Spleen (tissue), 11 donors: ENCODE measurements at regions not wholly inside any gene's neighbourhood (a gene's known extent, or its start where the extent isn't known, plus 50 kb on each side); places are given as distances from the start of the nearest gene placed in this dataset.

ENCODE experiments used
- DNase-seq: peaks from one replicate; pipeline ENCODE4 v3.0.0-alpha.2; 2020
- H3K27ac ChIP-seq, 8 donors: fragments of 200-600 bp; sonication (generic) in 7 of 8; 1 replicate in 4 of 8; 2 replicates in 4 of 8; pipeline versions ENCODE4 v1.5.0 to v1.8.0; 2016 to 2021; ENCODE audit warnings: inconsistent platforms in 4 of 8, mild to moderate bottlenecking in 4 of 8, moderate library complexity in 1 of 8
- H3K27me3 ChIP-seq, 7 donors: fragments of 200-600 bp; sonication (generic) in 6 of 7; replicated peaks in 1 of 7; 1 replicate in 4 of 7; 2 replicates in 3 of 7; pipeline versions ENCODE4 v1.5.0 to v1.8.0; 2016 to 2021; ENCODE audit warnings: inconsistent platforms in 3 of 7, mild to moderate bottlenecking in 1 of 7
- H3K36me3 ChIP-seq, 6 donors: fragments of 200-600 bp; sonication (generic) in 5 of 6; 1 replicate in 4 of 6; 2 replicates in 2 of 6; pipeline versions ENCODE4 v1.5.0 to v1.8.0; 2016 to 2021; ENCODE audit warnings: inconsistent platforms in 2 of 6
- H3K4me1 ChIP-seq, 6 donors: fragments of 200-600 bp; sonication (generic) in 5 of 6; 1 replicate in 3 of 6; 2 replicates in 3 of 6; pipeline versions ENCODE4 v1.5.0 to v1.8.0; 2016 to 2021; ENCODE audit warnings: inconsistent platforms in 3 of 6
- H3K4me3 ChIP-seq, 8 donors: fragments of 200-600 bp; sonication (generic) in 7 of 8; 1 replicate in 4 of 8; 2 replicates in 4 of 8; pipeline versions ENCODE4 v1.5.0 to v1.8.0; 2016 to 2021; ENCODE audit warnings: inconsistent platforms in 4 of 8, mild to moderate bottlenecking in 4 of 8, moderate library complexity in 2 of 8
- H3K9me3 ChIP-seq, 8 donors: fragments of 200-600 bp; sonication (generic) in 7 of 8; 1 replicate in 4 of 8; 2 replicates in 4 of 8; pipeline versions ENCODE4 v1.5.0 to v1.8.0; 2016 to 2021; ENCODE audit warnings: inconsistent platforms in 4 of 8
- CTCF ChIP-seq, 11 experiments: fragments of 200-600 bp in 7 of 11; fragments of 450-650 bp in 4 of 11; sonication (generic) in 4 of 11; IDR thresholded peaks in 8 of 11; conservative IDR thresholded peaks in 3 of 11; 1 replicate in 7 of 11; 2 replicates in 4 of 11; pipeline versions ENCODE4 v1.4.0 to v1.8.0; 2016 to 2021; ENCODE audit warnings: antibody characterized with exemption in 11 of 11, inconsistent platforms in 4 of 11, mild to moderate bottlenecking in 1 of 11
- POLR2A ChIP-seq, 3 donors: fragments of 450-650 bp; IDR thresholded peaks; one replicate each; pipeline ENCODE4 v1.5.1; 2017; ENCODE audit warnings: antibody characterized with exemption in 3 of 3, mild to moderate bottlenecking in 1 of 3
- POLR2AphosphoS5 ChIP-seq, 3 donors: sonication (generic); formaldehyde crosslinking; IDR thresholded peaks; one replicate each; pipeline ENCODE4 v1.5.1; 2017; ENCODE audit warnings: antibody characterized with exemption in 3 of 3
- WGBS, 5 donors: extraction: QIAGEN DNeasy Blood & Tissue Kit in 3 of 5; methylation state at CpG; one replicate each; pipeline versions ENCODE4 v1.1.5 to v1.1.7; 2013 to 2018; 5-methylcytosine and 5-hydroxymethylcytosine counted together
- intact Hi-C: fragments of 100-400 bp; cut with DNase I; formaldehyde crosslinking; loops from one replicate; pipeline ENCODE4 v1.15.0; 2023; ENCODE audit warnings: low total_unique reads
- donor health status: healthy with polysubstance abuse.
- donor health status: DM: no; HTN: no; CAD: no; lungs with moderate emphysema.
- donor health status: DM: no; HTN: no; CAD: no.
- donor health status: Bipolar disorder and iron deficiency.
- donor health status: healthy.
- donor health status: DM: no; HTN: no; CAD: no.
- donor health status: DM: yes; HTN: yes; CAD: no.

DNA sequence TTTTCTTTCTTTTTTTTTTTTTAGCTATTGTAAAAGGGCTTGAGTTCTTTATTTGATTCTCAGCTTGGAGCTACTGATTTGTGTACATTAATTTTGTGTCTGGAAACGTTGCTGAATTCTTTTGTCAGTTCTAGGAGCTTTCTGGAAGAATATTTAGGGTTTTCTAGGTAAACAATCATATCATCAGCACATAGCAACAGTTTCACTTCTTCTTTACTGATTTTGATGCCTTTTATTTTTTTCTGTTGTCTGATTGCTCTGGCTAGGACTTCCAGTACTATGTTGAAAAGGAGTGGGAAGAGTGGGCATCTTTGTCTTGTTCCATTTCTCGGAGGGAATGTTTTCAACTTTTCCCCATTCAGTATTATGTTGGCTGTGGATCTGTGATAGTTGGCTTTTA is 292.2 kb downstream of the GABRG1 start:
- Histone ChIP-seq H3K36me3 (no peaks in the 10 kb centered on the region), H3K27ac (no peak overlapping the region), H3K9me3 (peaks cover 0 to 27% (median 5%) of the 10 kb centered on the region in 8 donors), H3K27me3 (no peaks in the 10 kb centered on the region), H3K4me3 (no peak overlapping the region), H3K4me1 (no peaks in the 10 kb centered on the region)
- no peak for TF ChIP-seq CTCF (IDR thresholded peaks at IDR 0.05 in 8 of 11, conservative IDR thresholded peaks at IDR 0.05 in 3 of 11)
- TF ChIP-seq POLR2AphosphoS5 (IDR thresholded peaks at IDR 0.05): no peak
- TF ChIP-seq POLR2A (IDR thresholded peaks at IDR 0.05): no peak
- 66 to 79% (median 69%) methylated on average over 2 of the region's 2 CpGs for WGBS, 5 donors
- intact Hi-C loops: no loop called here
- DNase-seq: no peak

- Histone ChIP-seq H3K27me3 (no peaks in the 10 kb centered on the region), H3K36me3 (no peaks in the 10 kb centered on the region), H3K27ac (no peak overlapping the region), H3K4me1 (no peaks in the 10 kb centered on the region), H3K9me3 (peaks cover 0 to 12% (median 0%) of the 10 kb centered on the region in 8 donors), H3K4me3 (no peak overlapping the region)
- WGBS, 5 donors: 68 to 92% (median 81%) methylated on average over 2 of the region's 2 CpGs
- TF ChIP-seq CTCF (IDR thresholded peaks at IDR 0.05 in 8 of 11, conservative IDR thresholded peaks at IDR 0.05 in 3 of 11) (no peak), POLR2AphosphoS5 (IDR thresholded peaks at IDR 0.05) (no peak), POLR2A (IDR thresholded peaks at IDR 0.05) (no peak)
- intact Hi-C loops: no loop called here
- DNase-seq: no peak
These were observed 319.9 kb downstream of the GABRG1 start for GRCh38 chr4:45803994-45804393.

- H3K36me3 ChIP-seq: no peaks in the 10 kb centered on the region
- H3K4me1 ChIP-seq: no peaks in the 10 kb centered on the region
- H3K4me3 ChIP-seq: no peak overlapping the region
- DNase-seq: no peak
- H3K9me3 ChIP-seq: peaks cover 0 to 9% (median 0%) of the 10 kb centered on the region in 8 donors
- TF ChIP-seq POLR2AphosphoS5 (IDR thresholded peaks at IDR 0.05) (no peak), POLR2A (IDR thresholded peaks at IDR 0.05) (no peak), CTCF (IDR thresholded peaks at IDR 0.05 in 8 of 11, conservative IDR thresholded peaks at IDR 0.05 in 3 of 11) (no peak)
- H3K27ac ChIP-seq: no peak overlapping the region
- intact Hi-C loops: no loop called here
- 38 to 59% (median 50%) methylated on average over 6 of the region's 6 CpGs for WGBS, 5 donors
- no peaks in the 10 kb centered on the region for H3K27me3 ChIP-seq
These were observed 328.7 kb downstream of the GABRG1 start for GRCh38 chr4:45795135-45795534.

GRCh38 chr4:45778514-45778913 is 345.3 kb downstream of the GABRG1 start:
- Histone ChIP-seq H3K9me3 (peaks cover 0 to 16% (median 6%) of the 10 kb centered on the region in 8 donors), H3K27ac (no peak overlapping the region), H3K36me3 (no peaks in the 10 kb centered on the region), H3K4me1 (no peaks in the 10 kb centered on the region), H3K27me3 (no peaks in the 10 kb centered on the region), H3K4me3 (no peak overlapping the region)
- no peak for TF ChIP-seq POLR2A (IDR thresholded peaks at IDR 0.05)
- TF ChIP-seq CTCF (IDR thresholded peaks at IDR 0.05 in 8 of 11, conservative IDR thresholded peaks at IDR 0.05 in 3 of 11): no peak
- TF ChIP-seq POLR2AphosphoS5 (IDR thresholded peaks at IDR 0.05): no peak
- 62 to 76% (median 72%) methylated on average over 1 of the region's 1 CpG for WGBS, 5 donors
- intact Hi-C loops: no loop called here
- DNase-seq: no peak
